PC-9 (cell line): ENCODE measurements at regions not wholly inside any gene's neighbourhood (a gene's known extent, or its start where the extent isn't known, plus 50 kb on each side); places are given as distances from the start of the nearest gene placed in this dataset.

Source experiments
- BruUV-seq: library from RNA; stranded (reverse); fragments of 400-500 nt; replicated peaks from 2 replicates; lab custom pipeline; 2021; lab: Mats Ljungman, UMichigan
- CTCF ChIA-PET: fragments of 300-600 bp; sonication (Branson Sonifier 250); formaldehyde crosslinking; loops from one replicate; lab custom pipeline; 2022; ENCODE audit warnings: antibody characterized with exemption; lab: Charles Lee
- POLR2A ChIA-PET: fragments of 300-600 bp; sonication (Branson Sonifier 250); formaldehyde crosslinking; loops from one replicate; lab custom pipeline; 2022; ENCODE audit warnings: antibody characterized with exemption; ENCODE audit not compliant: unreplicated experiment; lab: Charles Lee
- DNase-seq, 2 experiments: peaks; one replicate each; pipeline versions ENCODE4 v3.0.0 to v3.0.0-alpha.2; 2015 to 2022; ENCODE audit warnings: mixed read lengths in 1 of 2
- H2AFZ ChIP-seq: fragments of 200-600 bp; sonication (generic); 2 replicates; pipeline ENCODE4 v1.8.1; 2017; ENCODE audit warnings: antibody characterized with exemption
- H3F3A ChIP-seq: fragments of 200-600 bp; sonication (generic); 2 replicates; pipeline ENCODE4 v1.8.1; 2017; ENCODE audit warnings: antibody characterized with exemption, mild to moderate bottlenecking, low read depth; ENCODE audit not compliant: insufficient read depth
- H3K27ac ChIP-seq: fragments of 200-600 bp; sonication (generic); 2 replicates; pipeline ENCODE4 v1.6.1; 2016; ENCODE audit warnings: mixed run types
- H3K27me3 ChIP-seq: fragments of 200-600 bp; sonication (generic); 2 replicates; pipeline ENCODE4 v1.6.1; 2016; ENCODE audit warnings: low read depth, mixed run types; ENCODE audit not compliant: insufficient read depth
- H3K36me3 ChIP-seq: fragments of 200-600 bp; sonication (generic); 2 replicates; pipeline ENCODE4 v1.6.1; 2016; ENCODE audit warnings: low read depth, mixed run types
- H3K4me1 ChIP-seq: fragments of 200-600 bp; sonication (generic); replicated peaks from 2 replicates; pipeline ENCODE4 v1.6.1; 2016; ENCODE audit warnings: mixed run types; ENCODE audit not compliant: insufficient read depth
- H3K4me2 ChIP-seq: fragments of 200-600 bp; sonication (generic); 2 replicates; pipeline ENCODE4 v1.6.1; 2017; ENCODE audit warnings: mixed run types
- H3K4me3 ChIP-seq: fragments of 200-600 bp; sonication (generic); 2 replicates; pipeline ENCODE4 v1.6.1; 2016; ENCODE audit warnings: mixed run types
- H3K79me2 ChIP-seq: fragments of 200-600 bp; sonication (generic); 2 replicates; pipeline ENCODE4 v1.6.1; 2017; ENCODE audit warnings: low read depth, mixed run types
- H3K9me2 ChIP-seq: fragments of 200-600 bp; sonication (generic); 2 replicates; pipeline ENCODE4 v1.8.1; 2017; ENCODE audit warnings: mild to moderate bottlenecking; ENCODE audit not compliant: insufficient read depth
- H3K9me3 ChIP-seq: fragments of 200-600 bp; sonication (generic); 2 replicates; pipeline ENCODE4 v1.8.1; 2016; ENCODE audit warnings: low read depth; ENCODE audit not compliant: insufficient read depth
- H4K20me1 ChIP-seq: fragments of 200-600 bp; sonication (generic); 2 replicates; pipeline ENCODE4 v1.8.1; 2017; ENCODE audit not compliant: insufficient read depth
- CTCF ChIP-seq: fragments of 200-600 bp; sonication (generic); conservative IDR thresholded peaks from 2 replicates; pipeline ENCODE4 v1.6.1; 2017; ENCODE audit warnings: mixed run types, antibody characterized with exemption, mild to moderate bottlenecking, moderate library complexity
- EZH2 ChIP-seq: fragments of 200-600 bp; sonication (generic); IDR thresholded peaks from 2 replicates; pipeline ENCODE4 v1.8.0; 2017; ENCODE audit warnings: antibody characterized with exemption, low read depth
- intact Hi-C: fragments of 100-400 bp; cut with micrococcal nuclease; formaldehyde crosslinking; loops from one replicate; pipeline ENCODE4 v1.10.0; 2022; ENCODE audit not compliant: unreplicated experiment

GRCh38 chr21:27306206-27306605 is 339.3 kb upstream of the ADAMTS5 start:
- no peaks in the 10 kb centered on the region for H3K9me3 ChIP-seq
- TF ChIP-seq CTCF (no peak), EZH2 (no peak)
- DNase-seq = no peak
- no peaks in the 10 kb centered on the region for H3K4me1 ChIP-seq
- H3K9me2 ChIP-seq = no peaks in the 10 kb centered on the region
- H3K4me2 ChIP-seq = no peak overlapping the region
- H3K4me3 ChIP-seq = no peak overlapping the region
- intact Hi-C loops = no loop called here
- ChIA-PET CTCF (no interaction called here), POLR2A (no interaction called here)
- H3K27me3 ChIP-seq = no peaks in the 10 kb centered on the region
- no peaks in the 10 kb centered on the region for H3K36me3 ChIP-seq
- H3K79me2 ChIP-seq = no peaks in the 10 kb centered on the region
- no peak overlapping the region for H2AFZ ChIP-seq
- H3F3A ChIP-seq = no peaks in the 10 kb centered on the region
- no peaks in the 10 kb centered on the region for H4K20me1 ChIP-seq
- no TSS peak for BruUV-seq
- no peak overlapping the region for H3K27ac ChIP-seq

- intact Hi-C loops = no loop called here
- BruUV-seq = no TSS peak
- Histone ChIP-seq H3K4me2 (no peak overlapping the region), H2AFZ (no peak overlapping the region), H3K36me3 (no peaks in the 10 kb centered on the region), H3F3A (no peaks in the 10 kb centered on the region), H3K79me2 (no peaks in the 10 kb centered on the region), H3K27me3 (no peaks in the 10 kb centered on the region), H4K20me1 (no peaks in the 10 kb centered on the region), H3K4me1 (no peaks in the 10 kb centered on the region), H3K9me3 (no peaks in the 10 kb centered on the region), H3K27ac (no peak overlapping the region), H3K9me2 (no peaks in the 10 kb centered on the region), H3K4me3 (no peak overlapping the region)
- ChIA-PET CTCF (no interaction called here), POLR2A (no interaction called here)
- DNase-seq = no peak
- TF ChIP-seq EZH2 (no peak), CTCF (no peak)
Measured at GRCh38 chr21:27301220-27301619, 334.3 kb upstream of the ADAMTS5 start.

- CTCF ChIA-PET = no interaction called here
Measured at GRCh38 chr21:27300770-27301169, 333.9 kb upstream of the ADAMTS5 start.

More at GRCh38 chr21:27300770-27301169, 333.9 kb upstream of the ADAMTS5 start:
- no peak overlapping the region for H3K4me3 ChIP-seq
- H3K4me2 ChIP-seq = no peak overlapping the region
- H3K79me2 ChIP-seq = no peaks in the 10 kb centered on the region
- intact Hi-C loops = no loop called here
- no peaks in the 10 kb centered on the region for H3F3A ChIP-seq
- BruUV-seq = no TSS peak
- no peak for DNase-seq
- POLR2A ChIA-PET = no interaction called here
- no peaks in the 10 kb centered on the region for H3K9me2 ChIP-seq
- H3K27me3 ChIP-seq = no peaks in the 10 kb centered on the region
- H3K27ac ChIP-seq = no peak overlapping the region
- H4K20me1 ChIP-seq = no peaks in the 10 kb centered on the region
- no peaks in the 10 kb centered on the region for H3K4me1 ChIP-seq
- TF ChIP-seq EZH2 (no peak), CTCF (no peak)
- no peaks in the 10 kb centered on the region for H3K9me3 ChIP-seq
- no peak overlapping the region for H2AFZ ChIP-seq
- H3K36me3 ChIP-seq = no peaks in the 10 kb centered on the region
